GM18873 (cell line): ENCODE measurements at regions not wholly inside any gene's neighbourhood (a gene's known extent, or its start where the extent isn't known, plus 50 kb on each side); places are given as distances from the start of the nearest gene placed in this dataset.

Source experiments
- ATAC-seq: cut with Tn5 transposase; IDR thresholded peaks from one replicate; pipeline ENCODE4 v1.9.1; 2021; ENCODE audit warnings: mild to moderate bottlenecking, moderate library complexity, moderate number of reproducible peaks; ENCODE audit not compliant: unreplicated experiment, low FRiP score

DNA sequence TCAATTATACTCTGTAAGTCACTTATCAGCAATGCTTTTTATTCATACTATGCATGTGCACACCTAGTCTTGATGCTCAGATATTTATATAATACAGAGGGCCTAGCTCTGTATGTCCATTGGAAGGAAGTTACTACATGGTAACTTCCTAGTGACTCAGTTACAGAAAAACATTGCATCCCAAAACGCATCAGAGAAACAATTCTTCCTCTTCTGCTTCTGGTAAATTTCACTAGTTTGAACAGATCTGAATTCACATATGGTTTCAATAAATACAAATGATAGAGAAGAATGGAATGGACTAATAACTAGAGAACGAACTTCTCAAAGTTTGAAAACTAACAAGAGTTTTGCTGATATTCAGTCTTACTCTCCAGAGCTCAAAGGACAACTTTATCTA, 811.3 kb upstream of the ADGRL2 start:
- ATAC-seq: no peak

- no peak for ATAC-seq
Measured at GRCh38 chr1:80988926-80989325, 811.8 kb upstream of the ADGRL2 start.

DNA sequence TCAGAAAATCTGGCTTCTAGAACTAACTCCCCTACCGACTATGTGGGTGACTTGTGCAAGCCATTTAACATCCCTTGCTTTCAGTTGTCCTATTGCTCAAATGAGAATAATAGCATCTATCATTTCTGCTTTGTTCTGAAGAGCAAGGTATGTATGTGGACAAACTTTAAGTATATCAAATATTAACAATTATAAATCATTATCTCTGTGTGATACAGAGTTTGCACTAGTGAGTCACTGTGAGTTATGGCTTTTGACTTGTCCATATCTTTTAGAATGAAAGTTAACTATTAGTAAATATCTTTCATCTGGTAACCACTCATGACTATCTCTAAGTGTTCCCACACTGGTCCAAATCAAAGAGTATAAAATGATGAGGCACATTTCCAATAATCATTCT, 812.9 kb upstream of the ADGRL2 start:
- ATAC-seq: no peak

DNA sequence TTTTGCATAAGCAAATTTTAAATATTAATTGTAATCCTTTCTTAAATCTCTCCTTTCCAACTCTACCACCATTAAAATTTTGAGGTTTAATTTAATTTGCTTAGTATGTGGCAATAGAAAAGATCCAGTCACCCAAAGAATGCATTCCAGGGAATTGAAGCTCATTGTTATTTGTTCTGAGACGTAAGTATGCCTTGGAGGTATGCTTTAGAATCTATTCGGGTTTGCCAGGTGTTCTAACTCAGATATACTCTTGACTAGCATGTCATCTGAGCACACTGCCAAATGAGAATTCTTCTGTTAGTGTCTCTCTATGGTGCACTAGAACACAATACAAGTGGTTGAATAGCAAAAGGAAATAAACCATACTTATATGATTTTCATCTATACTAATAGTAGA, 813.6 kb upstream of the ADGRL2 start:
- no peak for ATAC-seq

DNA sequence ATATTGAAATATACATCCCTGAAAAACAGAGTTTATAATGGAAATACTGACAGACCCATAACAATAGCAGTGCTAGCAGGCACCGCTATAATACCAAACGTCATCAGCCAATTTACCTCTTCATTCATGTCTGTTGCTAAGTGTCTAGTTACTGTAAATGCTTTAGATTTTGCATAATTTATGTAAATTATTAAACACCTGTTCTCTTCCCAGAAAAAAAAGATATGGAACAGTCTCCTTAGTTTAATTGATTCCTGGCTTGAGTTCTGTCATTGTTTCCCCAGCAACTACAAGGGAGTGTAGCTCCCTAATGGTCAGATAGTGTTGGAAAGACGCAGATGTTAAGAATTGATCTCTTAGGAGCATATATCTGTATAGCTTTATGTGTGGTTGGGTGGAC, 817.9 kb upstream of the ADGRL2 start:
- no peak for ATAC-seq

DNA sequence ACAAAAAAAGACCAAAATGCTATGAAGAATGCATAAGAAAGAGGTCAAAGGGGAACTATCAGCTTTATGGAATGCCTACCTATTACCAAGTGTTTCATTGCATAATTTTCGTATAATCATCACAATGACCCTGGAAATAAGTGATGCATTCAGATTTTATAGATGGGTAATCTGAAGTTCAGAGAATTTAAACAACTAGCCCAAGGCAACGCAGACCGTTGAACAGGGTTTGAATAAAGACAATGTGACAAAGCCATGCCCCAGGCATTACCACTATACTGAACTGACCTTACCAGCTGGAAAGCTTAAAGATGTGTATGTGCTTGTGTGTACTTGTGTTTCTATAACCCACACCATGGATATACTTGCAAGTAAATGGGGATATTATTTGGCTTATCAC, 827.6 kb upstream of the ADGRL2 start:
- ATAC-seq: no peak

DNA sequence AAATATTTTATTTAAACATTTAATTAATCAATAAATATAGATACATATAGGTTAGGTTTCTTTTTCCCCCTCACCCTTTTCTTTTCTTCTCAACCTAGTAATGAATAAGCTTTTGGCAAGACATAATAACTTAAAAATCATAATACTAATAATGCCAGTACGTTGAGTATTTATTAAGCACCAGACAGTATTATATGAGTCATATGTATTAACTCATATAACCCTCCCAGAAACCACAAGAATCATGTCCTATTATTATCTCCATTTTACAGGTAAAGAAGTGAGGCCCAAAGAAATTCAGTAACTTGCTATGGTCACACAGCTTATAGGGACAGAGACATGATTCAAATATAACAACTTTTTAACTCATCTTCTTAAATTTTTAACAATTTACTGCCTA, 834.5 kb upstream of the ADGRL2 start:
- ATAC-seq: no peak

- ATAC-seq: no peak
Measured at GRCh38 chr1:80962564-80962963, 838.2 kb upstream of the ADGRL2 start.

- no peak for ATAC-seq
Measured at GRCh38 chr1:80961464-80962190, 839.1 kb upstream of the ADGRL2 start.

DNA sequence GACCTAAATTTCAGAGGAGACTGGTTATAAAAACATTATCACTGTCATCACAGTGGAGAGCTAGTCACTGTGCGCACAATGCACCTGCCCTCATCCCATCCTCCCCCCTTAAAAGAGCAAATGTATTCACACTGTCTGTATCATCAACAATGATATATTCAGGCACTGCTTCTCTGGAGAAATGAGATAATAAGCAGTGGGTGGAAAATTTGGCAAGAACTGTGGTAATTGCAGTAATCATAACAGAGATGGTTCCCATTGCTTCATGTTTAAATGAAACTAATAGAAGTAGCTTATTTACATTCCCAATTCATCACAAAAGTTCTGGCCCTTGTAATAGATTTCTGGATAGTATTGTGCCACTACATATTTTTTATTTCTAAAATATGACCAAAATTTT, 867.4 kb upstream of the ADGRL2 start:
- no peak for ATAC-seq

GRCh38 chr1:80931178-80931577, 869.6 kb upstream of the ADGRL2 start:
- ATAC-seq: no peak

GRCh38 chr1:80929868-80930508, 870.7 kb upstream of the ADGRL2 start:
- no peak for ATAC-seq

DNA sequence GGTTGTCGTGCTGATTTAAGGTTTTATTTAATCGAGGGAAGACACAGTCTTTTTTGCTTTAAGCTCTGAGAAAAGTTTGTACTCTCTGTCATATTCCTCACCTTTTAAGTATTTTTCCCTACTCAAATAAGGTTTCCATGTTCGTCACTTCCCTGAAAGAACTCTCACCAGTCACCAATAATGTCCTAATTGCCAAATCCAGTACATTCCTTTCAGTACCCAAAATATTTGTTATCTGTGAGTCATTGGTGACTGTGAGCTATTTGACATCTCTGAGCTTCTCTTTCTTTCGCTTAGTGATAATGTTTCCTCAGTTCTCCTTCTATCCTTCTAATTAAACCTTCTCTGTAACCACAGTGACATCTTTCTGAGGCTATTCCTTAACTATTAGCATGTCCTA, 874.2 kb upstream of the ADGRL2 start:
- no peak for ATAC-seq

DNA sequence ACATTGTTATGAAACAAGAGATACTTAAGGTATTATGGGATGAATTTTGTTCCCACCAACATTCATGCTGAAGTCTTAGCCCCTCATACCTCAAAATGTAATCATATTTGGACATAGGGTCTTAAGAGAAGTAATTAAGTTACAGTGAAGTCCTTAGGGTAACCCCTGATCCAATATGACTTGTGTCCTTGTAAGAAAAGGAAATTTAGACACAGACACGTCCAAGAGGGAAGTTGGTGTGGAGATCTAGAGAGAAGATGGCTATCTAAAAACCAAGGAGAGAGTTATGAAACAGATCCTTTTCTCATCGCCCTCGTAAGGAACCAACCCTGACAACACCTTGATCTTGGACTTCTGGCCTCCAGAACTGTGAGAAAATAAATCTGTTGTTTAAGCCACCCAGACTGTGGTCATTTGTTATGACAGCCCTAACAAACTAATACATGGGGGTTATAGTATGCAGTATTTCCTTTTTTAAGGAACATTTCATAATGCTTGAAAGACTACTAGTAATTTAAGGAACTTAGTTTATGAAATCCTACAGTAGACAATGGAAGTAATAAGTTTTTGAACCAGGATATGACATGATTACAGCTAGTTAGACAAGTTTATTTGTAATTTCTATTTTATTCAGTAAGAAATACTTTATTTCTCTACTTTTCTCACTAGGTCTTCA, 875.5 kb upstream of the ADGRL2 start:
- ATAC-seq: no peak

DNA sequence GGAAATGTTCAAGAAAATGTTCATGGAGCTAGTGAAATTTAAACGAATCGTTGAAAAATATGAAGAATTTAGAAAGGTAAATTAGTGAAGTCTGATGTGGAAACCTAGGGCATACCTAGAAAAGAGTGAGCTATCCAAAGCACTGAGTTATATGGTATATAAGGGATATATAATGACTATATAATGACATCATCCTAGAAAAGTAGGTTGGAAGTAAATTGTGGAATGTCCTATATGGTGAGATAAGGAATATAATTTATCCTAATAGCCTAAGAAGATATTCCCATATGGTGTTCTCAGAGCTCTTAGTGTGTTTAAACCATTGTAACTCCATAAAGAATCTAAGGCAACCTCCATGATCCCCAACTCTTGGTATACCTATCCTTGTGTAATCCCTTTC, 876.4 kb upstream of the ADGRL2 start:
- ATAC-seq: no peak

- no peak for ATAC-seq
Measured at GRCh38 chr1:80922906-80923305, 877.8 kb upstream of the ADGRL2 start.

DNA sequence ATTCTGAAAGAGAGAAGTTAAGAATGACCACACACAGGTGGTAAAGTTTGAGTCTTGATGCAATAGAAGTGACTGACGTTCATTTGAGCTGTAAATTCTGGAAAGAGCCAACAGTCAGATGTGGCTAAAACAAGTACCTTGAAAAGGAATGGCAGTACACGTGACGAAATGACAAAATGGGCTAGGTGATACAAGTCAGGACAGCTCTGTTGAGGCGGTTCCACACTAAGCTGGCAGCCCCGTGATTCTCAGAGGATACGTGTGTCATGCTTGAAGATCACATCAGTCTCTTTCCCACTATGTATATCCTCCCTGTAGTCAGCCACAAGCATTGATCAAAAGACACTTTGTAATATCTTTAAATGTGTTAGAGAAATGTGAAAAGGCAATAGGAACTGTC, 881.3 kb upstream of the ADGRL2 start:
- no peak for ATAC-seq

GRCh38 chr1:80918380-80918779, 882.4 kb upstream of the ADGRL2 start:
- no peak for ATAC-seq

DNA sequence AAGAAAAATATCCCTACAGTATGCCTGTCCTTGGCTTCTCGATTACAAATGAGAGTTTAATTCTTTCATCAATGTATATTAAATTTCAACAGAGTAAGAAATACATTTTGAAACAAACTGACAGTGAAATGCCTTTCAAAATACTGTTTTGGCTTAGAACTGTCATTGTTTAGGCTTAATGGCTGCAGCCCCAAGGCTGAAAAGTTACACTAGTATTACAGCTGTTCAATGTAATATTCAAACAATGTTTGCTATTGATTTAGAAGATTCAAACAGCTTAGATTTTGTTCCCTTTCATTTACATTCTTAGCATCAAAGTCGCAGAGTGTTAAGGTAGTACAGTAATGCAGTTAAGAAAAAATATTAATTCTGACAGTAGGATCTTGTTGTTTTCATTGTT, 882.9 kb upstream of the ADGRL2 start:
- ATAC-seq: no peak

DNA sequence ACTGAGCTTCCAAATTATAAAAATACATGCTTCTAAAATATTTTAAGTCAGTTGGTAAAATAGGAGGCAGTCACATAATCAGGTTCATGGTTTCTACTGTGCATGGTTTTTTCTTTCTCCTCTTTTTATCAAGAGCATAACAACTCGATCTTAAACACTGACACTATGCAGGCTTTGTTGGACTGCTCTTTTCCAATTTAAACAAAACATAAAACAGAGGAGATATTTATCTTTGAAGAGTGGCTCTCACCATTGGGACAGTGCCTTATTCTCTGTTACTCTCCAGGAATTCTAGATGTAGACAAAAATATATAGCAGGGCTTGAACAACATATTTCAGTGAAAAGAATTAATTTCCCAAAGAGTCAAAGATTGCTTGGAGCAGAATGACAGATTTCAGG, 883.5 kb upstream of the ADGRL2 start:
- ATAC-seq: no peak

GRCh38 chr1:80915491-80915890, 885.2 kb upstream of the ADGRL2 start:
- ATAC-seq: no peak

DNA sequence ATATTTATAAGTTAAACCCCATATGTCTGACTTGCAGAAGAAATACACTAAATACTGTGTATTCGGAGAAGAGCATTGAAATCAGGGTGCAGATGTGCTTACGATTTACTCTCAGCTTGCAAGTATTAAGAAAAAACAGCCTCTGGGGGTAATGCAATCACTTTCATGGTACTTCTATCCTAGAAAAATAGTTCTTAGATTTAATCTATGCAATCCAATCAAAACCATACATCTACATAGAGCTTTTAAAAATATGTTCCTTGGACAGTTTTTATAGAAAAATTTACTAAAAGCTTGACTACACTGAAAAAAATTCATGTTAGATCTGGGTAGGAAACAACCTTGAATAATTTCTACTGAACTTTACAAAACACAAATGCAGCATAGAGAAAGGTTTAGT, 890.3 kb upstream of the ADGRL2 start:
- ATAC-seq: no peak
